COR-L47 (cell line): ENCODE measurements at regions not wholly inside any gene's neighbourhood (a gene's known extent, or its start where the extent isn't known, plus 50 kb on each side); places are given as distances from the start of the nearest gene placed in this dataset.
"Not testable (repeated sequence)": the region's sequence is repeated elsewhere in the genome, so short reads cannot be mapped to it uniquely, and the experiment has no call there.

Experiments
- DNase-seq: peaks from one replicate; lab custom pipeline; 2025; lab: John Stamatoyannopoulos, UW

GRCh38 chr7:11221984-11222383 is 248.3 kb downstream of the PHF14 start:
- DNase-seq = no peak

GRCh38 chr7:11224535-11224934 is 250.9 kb downstream of the PHF14 start:
- DNase-seq = no peak

- peak; percentile 10 for DNase-seq
Measured at GRCh38 chr7:11228515-11228914, 254.8 kb downstream of the PHF14 start.

GRCh38 chr7:11231190-11231589 is 257.5 kb downstream of the PHF14 start:
- DNase-seq = no peak

DNA sequence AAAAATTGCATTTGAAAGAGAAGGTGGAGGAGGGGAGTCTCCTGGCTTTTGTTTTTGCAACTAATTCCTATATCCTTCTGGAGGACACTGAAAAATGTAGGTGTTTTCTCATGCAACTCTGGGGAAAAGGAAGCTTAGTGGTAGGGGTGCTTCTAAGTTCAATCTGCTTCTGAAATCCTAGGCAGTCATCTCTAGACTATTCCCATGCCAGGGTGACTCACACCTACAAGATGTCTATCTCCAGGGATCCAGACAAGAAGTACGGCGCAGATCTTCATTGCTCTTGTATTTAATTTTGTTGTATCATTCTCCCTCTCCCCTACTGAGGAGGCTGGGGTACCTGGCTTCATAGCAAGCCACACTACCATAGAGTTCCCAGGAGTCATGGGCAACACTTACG is 258.8 kb downstream of the PHF14 start:
- no peak for DNase-seq

- DNase-seq = no peak
Measured at GRCh38 chr7:11233871-11234270, 260.2 kb downstream of the PHF14 start.

- DNase-seq = no peak
Measured at GRCh38 chr7:11235491-11235890, 261.8 kb downstream of the PHF14 start.

DNA sequence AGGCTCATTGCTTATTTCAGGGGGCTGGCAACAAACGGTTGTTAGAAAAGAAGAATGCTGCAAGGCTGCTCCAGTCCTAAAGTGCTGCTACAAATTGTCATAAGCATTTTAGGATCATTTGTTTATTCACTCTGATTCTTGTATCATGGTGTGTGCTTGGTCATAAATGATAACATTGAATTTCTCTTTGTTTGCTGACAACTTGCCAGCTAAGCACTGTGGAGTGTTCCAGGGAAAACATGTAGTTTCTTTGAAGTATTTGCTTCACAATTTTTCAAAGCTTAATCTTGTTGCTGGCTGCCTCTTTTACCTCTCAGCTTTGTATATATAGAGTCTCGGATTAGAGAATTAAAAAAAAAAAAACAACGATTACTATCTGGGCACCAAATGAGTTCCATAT is 263.0 kb downstream of the PHF14 start:
- no peak for DNase-seq

GRCh38 chr7:11237742-11238141 is 264.1 kb downstream of the PHF14 start:
- DNase-seq = peak; percentile 12

- no peak for DNase-seq
Measured at GRCh38 chr7:11239316-11239715, 265.6 kb downstream of the PHF14 start.

DNA sequence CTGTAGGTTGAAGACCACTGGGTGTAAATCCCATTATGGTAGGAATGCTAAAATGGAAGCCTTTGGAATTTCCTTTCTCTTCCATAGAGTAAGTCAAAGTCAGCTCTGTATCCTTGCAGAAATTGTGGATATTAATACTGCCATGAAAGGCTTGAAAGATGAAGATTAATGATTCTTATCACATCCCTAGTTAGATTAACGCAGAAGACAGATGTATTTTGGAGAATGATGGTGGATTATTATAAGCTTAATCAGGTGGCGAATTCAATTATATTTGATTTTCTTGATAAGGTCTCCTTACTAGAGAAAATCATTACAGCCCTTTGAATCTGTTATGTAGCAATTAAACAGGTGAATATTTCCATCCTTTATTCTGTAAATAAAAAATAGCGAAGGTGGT is 270.1 kb downstream of the PHF14 start:
- no peak for DNase-seq

DNA sequence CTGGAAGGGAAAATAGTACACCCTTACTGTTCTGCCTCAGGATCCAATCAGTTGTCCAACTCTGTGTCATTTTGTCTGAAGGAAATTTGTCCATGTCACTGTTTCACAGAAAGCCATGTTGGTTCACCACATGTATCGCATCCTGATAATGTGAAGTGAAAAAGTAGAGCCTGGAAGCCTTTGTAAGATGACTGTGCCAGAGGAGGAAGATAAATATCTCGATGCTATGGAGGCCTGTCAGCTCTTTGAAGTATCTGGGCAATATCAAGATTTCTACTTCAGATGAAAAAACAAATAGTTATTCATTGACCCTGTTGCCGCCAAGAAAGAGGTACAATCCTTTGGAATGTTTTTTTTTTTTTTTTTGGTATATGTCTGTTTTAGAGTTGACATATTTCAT is 270.5 kb downstream of the PHF14 start:
- DNase-seq = no peak

- DNase-seq = no peak
Measured at GRCh38 chr7:11247545-11247944, 273.9 kb downstream of the PHF14 start.

GRCh38 chr7:11251436-11251835 is 277.8 kb downstream of the PHF14 start:
- no peak for DNase-seq

DNA sequence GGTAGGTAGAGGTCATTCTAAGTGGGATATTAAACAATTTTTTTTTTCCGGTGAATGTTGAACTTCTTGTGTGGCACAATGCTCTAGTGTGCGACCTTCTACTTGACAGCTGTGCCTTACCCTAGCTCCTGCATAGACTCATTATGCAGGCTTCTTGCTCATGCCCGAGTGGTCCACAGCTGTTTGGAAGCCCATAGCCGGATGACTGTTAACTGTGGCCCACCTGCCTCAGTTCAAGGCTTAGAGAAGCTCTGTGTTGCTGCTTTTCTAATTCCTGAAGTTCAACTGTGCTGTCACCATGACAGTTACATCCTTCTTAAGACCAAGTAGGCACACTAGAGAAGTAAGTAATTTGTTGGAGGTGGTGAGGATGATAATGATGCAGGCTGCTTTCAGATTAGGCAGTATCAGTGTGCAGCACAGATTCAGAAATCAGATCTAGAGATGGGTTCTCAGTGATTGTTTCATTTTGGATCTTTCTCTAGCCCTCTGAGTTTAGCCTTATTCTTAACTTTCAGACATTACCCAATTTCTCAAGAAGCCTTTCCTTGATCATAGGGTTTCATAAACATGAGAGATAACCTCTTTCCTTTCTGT is 278.4 kb downstream of the PHF14 start:
- no peak for DNase-seq

DNA sequence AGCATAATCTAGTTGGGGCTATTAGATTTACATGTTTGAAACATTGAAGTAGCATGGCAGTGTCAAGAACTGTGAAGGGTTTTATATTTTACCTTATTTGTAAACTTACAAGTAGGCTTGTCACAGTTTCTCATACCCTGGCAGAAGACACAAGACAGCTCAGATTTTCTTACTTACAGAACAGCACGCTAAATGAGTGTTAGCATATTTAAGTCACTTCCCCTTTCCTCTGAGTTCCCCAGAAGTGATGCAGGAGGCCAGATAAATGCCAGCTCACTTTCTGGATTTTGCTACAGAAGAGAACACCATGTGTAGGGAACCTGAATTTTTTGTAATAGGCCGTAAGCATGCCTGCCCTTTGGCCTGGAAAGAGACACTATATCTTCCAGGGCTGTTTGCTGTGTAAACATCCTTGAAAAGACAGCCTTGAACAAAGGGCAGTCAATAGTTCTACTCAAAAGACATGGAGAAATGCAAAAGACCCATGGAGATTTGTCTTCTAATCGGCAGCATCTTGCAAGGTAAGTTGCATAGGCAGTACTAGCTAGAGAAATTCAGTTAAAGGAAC is 279.1 kb downstream of the PHF14 start:
- DNase-seq = no peak

DNA sequence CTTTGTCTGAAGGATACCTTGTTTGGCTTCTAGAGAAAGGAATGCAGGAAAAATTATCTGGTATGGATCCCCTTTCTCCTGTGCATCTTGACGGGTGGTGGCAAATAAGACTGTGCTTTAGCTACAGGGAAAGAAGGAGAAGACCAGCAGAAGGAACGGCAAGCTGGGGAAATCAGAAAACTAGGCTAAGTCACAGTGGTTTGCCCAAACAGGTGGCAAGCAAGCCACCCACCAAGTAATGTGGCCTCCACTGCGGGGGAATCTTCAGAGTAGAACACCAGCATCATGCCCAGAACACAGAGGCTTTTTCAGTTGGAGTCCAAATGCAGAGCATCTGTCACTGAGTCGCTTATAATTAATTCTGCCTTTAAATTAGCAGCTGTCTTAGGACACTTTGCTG is 282.8 kb downstream of the PHF14 start:
- DNase-seq = no peak

DNA sequence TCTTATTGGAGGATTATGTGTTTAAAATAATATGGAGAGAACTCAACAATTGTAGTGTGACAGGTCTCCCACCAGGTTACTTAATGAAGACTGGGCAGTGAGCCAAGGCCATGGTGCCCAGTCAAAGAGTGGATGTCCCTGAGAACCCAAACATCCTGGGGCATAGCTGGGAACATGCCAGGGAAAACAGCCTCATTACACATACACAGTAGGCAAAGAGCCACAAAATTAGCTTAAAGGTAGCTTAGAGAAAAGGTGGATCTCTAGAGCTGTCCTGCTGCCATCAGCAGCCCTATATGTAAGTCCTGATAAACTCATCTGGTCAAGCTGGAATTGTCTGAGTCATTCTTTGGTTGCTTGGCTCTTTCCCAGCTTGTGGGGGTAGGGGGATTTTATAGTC is 287.8 kb downstream of the PHF14 start:
- DNase-seq = peak; percentile 98

- DNase-seq = no peak
Measured at GRCh38 chr7:11266101-11266500, 292.4 kb downstream of the PHF14 start.

DNA sequence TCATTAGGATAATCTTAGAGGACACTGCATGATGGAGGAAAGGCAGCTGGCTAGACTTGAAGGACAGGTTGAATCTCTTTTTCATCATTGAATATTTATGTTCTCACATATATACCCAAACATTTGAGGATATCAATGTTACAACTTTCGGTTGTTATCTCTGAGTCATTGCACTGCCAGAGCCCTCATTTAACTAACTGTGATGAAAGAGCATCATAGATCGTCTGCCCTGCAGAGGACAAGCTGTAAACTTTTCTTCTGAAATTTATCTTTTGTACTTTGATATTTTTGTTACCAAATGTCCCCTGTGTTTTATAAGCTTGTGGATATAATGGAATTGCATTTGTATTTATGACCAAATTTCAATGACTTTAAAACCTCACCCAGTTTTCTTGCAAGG is 298.7 kb downstream of the PHF14 start:
- no peak for DNase-seq

DNA sequence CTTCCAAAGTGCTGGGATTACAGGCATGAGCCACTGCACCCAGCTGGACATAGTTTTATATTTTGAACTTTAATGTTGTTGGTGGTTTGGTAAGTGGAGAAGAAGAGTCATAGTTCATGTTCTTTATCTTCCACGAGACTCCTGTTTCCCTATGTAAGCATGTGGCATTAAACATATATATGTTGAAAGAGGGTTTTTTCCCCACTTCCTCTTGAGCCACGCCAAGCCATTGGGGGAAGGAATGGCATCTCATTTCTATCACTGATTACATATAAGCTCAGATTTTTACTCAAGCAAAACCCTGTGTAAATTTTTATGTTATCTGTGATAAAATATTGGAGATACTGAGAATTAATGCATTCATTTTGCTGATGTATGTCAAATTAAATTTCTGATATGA is 300.4 kb downstream of the PHF14 start:
- no peak for DNase-seq

- no peak for DNase-seq
Measured at GRCh38 chr7:11281953-11282352, 308.3 kb downstream of the PHF14 start.

- not testable (repeated sequence) for DNase-seq
Measured at GRCh38 chr7:11283584-11283983, 309.9 kb downstream of the PHF14 start.

GRCh38 chr7:11290863-11291262 is 317.2 kb downstream of the PHF14 start:
- no peak for DNase-seq
